G401.6 (cell line): ENCODE measurements at regions not wholly inside any gene's neighbourhood (a gene's known extent, or its start where the extent isn't known, plus 50 kb on each side); places are given as distances from the start of the nearest gene placed in this dataset.
"Not testable (repeated sequence)": the region's sequence is repeated elsewhere in the genome, so short reads cannot be mapped to it uniquely, and the experiment has no call there.

Experiments
- FAIRE-seq: peaks from 2 replicates; lab custom pipeline; 2012; peaks lifted over from hg19 to GRCh38; lab: Jason Lieb, UNC

DNA sequence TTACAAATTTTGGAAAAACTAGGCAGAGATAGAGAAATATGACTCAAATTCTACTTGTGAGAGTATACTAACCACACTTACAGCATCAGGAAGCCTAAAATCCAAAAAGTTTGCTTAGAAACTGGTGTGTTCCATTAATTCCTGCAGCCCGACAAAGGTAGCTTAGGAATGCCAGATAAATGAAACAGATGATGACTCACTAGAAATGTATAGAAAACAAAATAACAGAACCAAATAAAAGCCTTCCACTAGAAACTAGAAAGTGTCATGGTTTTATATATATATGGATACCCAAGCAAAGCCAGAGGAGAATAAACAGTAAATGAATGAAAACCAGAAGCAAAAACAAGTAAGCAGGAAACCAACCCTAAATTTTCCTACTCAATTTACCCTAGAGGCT lies 272.2 kb upstream of the PRDM9 start:
- FAIRE-seq: no peak

DNA sequence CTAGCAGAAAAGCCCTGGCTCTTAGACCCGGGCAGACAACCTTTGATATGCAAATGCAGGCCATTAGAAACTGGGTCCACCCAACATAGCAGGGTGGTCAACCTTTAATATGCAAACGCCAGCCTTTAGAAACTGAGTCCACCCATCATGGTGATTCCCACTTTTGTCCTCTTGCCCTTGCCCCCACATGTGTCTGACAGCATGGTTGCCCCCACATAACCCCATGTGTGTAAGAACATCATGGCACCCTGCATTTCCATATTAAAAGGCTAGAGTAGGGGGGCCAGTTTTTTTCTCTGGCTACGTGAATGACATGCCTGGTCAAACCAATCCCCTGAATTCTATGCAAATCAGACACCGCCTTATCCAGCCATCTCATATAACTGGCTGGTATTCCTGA lies 273.2 kb upstream of the PRDM9 start:
- no peak for FAIRE-seq

DNA sequence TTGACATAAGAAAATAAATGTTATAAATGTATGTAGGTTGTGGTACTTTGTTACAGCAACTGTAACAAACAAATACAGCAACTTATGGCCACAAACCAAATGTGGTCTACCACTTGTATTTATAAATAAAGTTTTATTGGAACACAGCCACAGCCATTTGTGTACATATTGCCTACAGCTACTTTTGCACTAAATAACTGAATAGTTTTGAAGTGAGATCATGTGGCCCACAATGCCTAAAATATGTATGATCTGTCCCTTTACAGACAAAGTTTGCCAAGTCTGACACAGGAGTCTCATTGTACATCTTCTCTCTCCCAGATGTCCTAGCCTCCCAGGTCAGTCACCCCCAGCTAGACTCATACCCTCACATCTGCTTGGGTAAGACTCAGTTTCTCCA lies 283.6 kb upstream of the PRDM9 start:
- no peak for FAIRE-seq

DNA sequence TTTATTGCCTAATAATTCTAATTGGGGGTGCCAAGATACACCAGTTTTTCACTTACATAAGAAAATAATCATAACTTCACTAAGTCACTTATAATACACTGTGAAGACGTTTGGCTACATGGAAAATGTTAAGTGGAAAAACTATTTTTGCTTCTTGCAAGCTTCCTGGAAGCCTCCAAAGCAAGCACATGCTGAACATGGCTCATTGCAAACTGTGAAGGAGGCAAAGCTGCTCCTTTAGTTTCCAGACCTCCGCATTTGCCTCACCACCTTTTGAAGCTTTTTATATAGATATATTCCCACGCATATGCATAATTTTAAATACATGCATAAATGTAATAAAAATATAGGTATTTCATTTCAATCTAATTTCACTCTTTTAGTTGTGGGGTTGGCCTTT lies 285.6 kb upstream of the PRDM9 start:
- FAIRE-seq: no peak

DNA sequence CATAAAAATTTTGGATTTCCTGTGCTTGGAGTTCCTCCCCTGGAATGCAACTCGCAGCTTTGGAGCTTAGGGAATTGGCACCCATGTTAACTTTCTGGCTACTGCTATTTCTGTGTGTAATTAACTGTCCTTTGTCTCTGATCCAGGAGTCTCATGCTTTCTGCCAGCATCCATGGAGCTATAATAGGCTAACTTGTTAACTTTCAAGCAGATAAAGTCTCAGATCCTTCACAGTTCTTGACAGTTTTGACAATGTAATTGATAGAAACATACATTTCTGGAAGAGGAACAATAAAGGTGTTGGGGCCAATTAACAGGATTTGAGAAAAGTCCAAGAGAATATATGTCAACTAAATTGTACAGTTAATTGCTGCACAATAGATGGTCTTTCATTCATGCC lies 290.2 kb upstream of the PRDM9 start:
- no peak for FAIRE-seq

DNA sequence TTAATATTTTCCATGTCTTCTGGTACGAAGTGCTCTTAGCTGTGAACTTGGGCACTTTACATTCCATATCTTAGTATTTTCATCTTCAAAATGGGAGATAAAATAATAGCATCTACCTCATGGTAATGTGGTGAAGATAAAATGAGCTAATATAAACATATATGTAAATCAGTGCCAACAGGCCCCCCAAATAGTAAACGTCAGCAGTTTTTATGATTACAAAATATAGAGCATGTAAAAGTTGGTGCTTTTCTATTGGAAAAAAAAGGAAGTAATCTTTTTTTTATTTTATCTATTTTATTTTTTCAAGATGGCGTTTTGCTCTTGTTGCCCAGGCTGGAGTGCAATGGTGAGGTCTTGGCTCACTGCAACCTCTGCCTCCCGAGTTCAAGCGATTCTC lies 291.1 kb upstream of the PRDM9 start:
- FAIRE-seq: no peak

DNA sequence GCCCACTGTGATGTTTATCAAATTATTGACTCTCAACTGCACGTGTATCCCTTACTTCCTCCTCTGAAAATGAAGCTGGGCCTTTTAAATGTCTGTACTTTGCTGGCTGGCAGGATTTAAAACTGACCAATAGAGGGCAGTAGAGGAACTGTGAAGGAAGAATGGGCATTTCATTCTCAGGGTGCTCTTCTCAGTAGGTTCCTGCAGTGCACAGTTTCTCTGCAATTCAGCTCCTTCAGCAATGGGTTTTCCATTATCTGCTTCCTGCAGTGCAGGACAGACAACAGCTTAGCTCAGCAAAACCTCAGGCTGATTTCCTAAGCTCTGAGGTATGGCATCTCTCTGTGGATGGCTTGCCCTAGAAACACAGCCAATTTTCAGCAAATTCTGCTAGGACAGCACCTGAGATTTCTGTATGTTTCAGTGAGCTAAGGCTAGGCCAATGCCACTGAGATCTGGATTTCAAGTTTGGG lies 298.4 kb upstream of the PRDM9 start:
- FAIRE-seq: no peak

DNA sequence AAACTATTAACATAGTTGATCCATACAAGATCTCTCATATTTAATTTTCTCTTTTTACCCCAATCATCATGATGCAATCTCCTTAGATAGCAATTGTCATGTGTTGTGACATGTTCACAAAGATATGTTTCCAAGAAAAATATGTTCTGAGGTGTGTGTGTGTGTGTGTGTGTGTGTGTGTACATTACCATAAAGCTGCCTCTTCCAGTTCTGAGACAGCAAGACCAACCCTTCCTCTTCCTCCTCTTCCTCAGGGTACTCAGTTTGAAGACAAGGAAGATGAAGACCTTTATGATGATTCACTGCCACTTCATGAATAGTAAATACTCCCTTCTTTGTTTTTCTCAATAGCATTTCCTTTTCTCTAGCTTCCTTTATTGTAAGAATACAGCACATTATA lies 303.3 kb upstream of the PRDM9 start:
- no peak for FAIRE-seq

DNA sequence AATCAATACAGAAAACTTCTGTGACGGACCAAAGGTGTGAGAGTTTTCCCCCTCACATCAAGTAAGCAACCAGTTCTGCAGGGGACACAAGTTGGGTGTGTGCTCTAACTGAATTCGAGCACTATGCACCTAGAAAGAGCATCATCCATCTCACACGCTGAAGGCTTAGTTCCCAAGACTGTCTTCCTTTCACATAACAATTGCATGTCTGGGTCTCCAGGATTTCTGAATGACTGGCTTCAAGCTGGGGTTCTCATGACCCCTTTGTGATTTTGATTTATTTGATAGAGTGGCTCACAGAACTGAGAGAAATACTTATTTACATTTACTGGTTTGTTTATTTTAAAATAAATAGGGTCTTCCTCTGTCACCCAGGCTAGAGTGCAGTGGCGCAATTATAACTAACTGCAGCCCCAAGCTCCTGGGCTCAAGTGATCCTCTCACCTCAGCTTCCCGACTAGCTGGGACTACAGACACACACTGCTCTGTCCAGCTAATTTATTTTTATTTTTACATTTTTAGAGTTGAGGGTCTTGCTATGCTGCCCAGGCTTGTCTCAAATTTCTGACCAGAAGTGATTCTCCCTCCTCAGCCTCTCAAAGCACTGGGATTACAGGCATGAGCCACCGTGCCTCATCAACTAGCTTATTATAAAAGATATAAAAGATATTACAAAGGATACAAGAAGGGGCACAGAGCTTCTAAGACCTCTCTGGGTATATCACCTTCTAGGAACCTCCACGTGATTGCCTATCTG lies 316.7 kb upstream of the CDH12 start:
- FAIRE-seq: no peak

DNA sequence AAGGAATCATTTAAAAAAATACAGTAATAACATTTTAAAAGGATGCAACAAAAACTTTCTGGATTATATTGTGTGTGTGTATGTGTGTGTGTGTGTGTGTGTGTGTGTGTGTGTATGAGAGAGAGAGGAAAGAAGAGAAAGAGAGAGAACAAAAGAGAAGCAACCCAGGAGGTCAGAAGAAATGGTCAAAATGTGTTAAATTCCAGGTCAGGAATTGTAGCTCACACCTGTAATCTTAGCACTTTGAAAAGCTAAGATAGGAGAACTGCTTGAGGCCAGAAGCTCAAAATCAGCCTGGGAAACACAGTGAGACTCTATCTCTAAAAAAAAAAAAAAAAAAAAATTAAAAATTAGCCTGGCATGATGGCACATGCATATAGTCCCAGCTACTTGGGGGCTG lies 311.8 kb upstream of the CDH12 start:
- FAIRE-seq: no peak

DNA sequence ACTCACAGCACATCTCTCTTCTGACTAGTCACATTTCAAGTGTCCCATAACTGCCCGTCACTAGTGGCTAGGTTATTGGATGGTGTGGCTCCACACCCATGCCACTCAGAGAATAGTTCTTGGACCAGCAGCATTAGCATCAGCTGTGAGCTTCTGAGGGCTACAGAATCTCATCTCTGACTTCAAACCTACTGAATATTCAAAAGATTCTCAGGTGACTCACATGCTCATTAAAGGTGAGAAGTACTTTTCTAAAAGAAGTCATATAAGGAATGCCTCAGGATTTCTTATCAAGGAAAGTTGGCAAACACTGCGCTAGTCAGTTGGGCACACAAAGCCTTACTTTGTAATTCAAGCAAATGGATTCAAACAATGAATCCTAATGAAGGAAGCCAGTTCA lies 305.0 kb upstream of the CDH12 start:
- FAIRE-seq: no peak

DNA sequence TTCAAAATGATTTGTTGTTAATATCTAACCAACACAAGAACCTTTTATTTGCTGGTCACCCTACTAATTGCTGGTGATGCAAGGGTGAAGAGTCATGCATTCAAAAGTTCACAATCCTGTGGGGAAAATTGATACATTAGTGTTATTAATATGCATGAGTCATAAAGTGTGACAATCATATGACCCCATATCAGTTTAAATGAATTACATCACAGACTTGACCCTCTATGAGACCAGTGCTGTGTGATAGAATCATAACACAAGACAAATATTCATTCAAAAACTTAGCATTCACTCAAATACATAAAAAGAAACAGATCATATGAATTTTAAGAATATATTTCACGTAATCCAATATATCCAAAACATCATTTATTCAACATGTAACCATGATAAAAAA lies 304.6 kb upstream of the CDH12 start:
- no peak for FAIRE-seq

DNA sequence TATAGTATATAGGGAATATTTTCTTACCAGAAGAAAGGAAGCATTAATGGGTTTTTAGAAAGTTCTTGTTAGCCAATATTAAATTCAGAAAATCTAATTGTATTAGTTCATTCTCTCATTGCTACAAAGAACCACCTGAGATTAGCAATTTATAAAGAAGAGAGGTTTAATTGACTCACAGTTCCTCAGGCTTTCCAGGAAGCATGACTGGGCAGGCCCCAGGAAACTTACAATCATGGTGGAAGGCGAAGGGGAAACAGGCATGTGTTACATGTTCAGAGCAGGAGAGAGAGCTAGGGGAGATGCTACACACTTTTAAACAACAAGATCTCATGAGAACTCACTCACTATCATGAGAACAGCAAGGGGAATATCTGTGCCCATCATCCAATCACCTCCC lies 304.0 kb upstream of the CDH12 start:
- FAIRE-seq: no peak

DNA sequence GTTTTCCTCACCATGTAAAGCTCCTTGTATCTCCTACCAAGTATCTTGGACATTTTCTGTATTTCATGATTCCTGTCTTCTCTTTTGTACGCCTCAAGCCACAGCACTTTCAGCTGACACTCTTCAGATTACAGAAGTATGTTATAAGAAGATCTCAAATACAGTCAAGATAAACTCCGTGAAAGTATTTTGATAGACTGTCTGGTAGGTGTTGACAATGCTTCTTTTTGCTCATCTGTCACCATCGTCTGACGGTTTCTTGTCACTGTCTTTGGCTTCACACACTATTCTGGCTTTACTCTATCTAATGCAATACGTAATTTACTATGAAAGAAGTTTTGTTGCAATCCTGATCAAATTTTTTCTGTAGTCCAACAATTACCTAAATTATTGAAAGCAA lies 294.5 kb upstream of the CDH12 start:
- FAIRE-seq: no peak

DNA sequence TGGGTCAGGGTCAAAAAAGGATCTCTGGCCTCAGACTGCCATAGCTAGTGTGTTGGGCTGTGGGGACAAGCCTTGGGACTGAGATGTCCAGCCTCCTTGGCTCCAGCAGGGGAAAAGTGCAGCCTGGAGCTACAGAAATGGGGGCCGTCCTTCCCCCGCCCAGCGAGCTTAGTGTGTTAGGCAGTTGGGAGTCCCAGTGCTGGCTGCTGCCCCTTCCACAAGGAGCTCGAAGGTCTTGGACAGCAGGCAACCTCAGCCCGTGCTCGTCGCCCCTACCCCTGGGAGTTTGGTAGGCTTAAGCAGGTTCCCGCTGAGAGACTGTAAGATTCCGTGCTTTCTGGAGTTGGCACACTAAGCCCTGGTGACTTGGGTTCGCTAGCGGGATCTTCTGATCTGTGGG lies 293.0 kb upstream of the CDH12 start:
- no peak for FAIRE-seq

DNA sequence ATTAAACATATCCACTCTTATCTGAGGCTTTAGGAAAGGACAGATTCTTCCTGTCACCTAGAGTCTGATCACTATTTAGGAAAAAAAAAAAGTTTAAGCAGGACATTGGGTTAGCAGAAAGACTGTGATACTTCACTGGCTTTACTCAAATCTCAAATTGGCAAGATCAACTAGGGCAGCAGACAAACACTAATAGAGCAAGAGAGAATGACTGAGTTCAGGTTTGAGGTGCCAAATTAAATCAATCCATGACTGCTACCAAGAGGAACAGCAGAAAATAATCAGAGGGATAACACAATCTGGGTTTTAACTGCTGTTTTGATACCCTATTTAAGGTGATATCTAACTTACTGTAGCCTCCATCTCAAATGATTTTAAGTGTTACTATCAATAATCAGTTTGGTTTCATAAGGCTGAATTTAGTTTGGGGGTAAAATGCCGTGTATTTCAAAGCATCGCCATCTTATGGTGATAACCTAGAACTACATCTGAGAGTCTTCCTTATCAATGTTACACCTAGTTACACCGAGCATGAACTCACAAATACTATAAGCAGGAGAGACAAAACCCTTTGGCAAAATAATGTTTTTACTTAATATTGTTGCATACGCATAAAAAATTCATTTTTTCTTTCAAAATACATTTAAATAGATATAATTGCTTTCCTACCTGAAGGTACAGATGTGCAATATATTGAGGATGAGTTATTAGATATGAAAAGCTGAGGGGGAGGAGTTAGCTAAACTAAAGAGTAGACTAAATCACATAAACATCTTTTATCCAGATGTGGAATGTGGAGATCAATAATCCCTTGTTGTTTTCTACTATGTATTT lies 286.4 kb upstream of the CDH12 start:
- FAIRE-seq: no peak

DNA sequence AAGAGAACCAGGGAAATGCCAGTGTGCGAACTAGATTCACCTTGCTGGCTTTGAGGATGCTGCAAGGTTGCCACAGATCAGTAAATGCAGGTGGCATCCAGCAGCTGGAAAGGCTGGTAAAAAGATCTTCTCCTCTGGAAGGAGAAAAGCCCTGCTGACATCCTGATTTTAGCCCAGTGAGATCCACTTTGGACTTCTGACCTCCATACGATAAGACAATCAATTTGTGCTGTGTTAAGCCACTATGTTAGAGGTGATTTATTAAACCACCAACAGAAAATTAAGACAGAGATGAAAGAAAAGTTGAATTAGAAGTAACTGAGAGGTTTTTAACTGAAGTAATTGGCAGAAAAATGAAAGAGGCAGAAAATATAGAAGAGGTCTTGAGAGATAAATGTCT lies 283.8 kb upstream of the CDH12 start:
- FAIRE-seq: no peak

DNA sequence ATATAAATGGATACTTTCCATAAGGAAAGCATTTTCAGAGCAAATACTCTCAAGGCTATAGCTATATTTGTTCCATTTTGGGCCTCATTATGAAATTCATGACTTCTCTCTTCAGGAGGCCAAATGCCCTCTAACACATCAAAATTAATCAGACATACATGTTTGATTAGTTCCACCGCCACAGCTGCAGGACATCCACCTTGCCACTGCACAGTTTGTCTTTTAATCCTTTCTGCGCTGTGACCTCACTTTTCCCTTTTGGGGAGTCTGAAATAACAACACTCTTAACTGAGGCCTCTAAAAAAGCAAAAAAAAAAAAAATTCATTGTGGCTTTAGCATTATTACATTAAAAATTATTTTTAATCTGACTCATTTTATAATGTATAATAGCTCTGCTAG lies 279.1 kb upstream of the CDH12 start:
- FAIRE-seq: no peak

DNA sequence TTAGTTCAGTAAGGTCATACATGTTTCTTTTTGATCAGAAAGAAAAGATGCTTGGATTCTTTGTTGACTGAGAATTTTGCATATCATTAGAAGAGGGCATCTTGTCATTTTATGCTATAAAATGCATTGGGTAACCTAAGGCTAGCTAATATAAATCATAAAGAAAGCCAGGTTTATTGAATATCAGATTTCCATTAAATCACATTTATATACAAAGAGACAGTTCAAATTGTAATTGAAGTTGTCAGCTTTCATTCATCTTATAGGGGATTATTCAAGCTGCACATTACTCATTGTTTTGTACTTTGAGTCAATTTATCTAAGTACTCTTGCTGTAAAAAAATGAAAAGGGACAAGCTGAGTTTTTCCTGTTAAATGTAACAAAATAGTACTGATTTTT lies 259.1 kb upstream of the CDH12 start:
- FAIRE-seq: no peak

DNA sequence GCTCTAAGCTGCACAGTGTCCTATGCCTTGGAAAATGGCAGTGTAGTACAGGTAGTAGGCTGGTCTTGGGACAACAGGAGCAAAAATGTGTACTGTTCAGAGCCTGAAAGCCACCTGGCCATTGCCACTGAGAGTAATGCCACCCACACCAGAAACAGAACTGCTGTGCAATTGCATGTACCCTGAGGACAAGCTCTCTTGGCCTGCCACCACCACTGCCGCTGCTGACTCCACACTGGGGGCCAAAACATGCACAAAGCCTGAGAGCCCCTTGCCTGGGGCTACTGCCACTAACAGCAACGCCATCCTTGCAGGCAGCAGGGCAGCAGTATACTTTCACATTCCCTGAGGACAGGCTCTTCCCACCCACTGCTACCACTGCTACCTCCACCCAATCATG lies 251.9 kb upstream of the CDH12 start:
- FAIRE-seq: no peak

DNA sequence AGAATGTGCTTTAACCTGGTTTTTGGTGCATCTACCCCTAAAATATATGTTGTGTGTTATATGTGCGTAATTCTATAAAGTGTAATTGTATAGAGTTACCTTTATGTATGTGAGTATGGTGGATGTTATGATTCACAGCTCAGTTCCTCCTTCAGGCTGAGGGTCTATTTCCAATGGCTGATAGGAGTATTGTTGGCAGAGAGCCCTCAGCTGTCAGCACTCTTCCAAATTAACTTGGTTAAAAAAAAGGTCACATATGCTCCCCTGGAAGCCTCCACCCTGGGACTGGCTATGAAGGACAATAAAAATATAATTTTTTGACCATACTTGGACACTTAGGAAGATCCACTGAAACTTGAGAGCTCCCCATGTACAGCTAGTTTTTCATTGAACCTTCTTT lies 250.4 kb upstream of the CDH12 start:
- no peak for FAIRE-seq

DNA sequence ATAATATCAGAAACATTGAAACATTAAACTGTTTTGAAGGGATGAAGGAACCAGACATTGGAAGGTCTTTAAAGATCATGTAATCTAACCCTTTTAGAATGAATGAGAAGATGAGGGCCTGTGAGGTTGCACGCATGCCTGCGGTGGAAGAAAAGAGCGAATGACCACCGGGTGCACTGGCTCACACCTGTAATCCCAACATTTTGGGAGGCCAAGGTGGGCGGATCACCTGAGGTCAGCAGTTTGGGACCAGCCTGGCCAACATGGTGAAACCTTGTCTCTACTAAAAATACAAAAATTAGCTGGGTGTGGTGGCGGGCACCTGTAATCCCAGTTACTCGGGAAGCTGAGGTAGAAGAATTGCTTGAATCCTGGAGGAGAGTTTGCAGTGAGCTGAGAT lies 242.3 kb upstream of the CDH12 start:
- not testable (repeated sequence) for FAIRE-seq

DNA sequence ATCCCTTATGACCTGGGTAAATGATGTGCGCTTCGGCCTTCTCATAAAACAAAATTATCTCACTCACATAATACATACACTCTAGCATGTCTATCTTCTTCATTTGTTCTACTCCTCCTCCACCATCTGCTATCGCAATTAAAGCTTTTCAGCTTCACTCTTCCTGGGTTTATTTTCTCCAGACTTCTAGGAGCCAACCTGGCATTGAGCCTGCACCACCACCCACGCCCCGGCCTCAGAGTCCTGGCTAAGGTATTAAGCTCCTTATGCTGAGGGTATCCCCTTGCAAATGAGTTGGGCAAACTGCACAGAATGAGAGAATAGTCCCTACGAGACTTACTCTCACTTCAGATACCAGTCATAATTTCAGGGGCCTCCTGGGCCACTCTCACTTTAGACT lies 236.1 kb upstream of the CDH12 start:
- FAIRE-seq: no peak

DNA sequence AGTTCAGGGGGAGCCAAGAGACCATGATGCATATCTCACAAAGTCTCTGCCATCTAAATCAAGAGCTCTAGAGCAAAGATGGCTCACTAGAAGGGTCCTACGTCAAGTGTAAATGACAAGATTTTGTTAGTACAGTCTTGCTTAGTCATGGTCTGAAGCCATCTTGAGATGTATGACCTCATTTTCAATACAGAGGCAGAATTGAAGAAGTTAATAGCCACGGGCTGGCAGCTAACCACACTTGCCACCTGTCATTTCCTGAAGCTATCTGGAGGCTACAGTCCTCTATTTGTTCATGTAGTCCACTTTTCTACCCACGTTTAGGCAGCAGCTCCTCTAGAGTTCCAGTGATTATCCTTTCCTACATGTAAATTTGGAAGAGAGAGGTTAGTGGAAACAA lies 231.7 kb upstream of the CDH12 start:
- FAIRE-seq: no peak
